ENCODE measurements at regions not wholly inside any gene's neighbourhood (a gene's known extent, or its start where the extent isn't known, plus 50 kb on each side); places are given as distances from the start of the nearest gene placed in this dataset.
"Not testable (repeated sequence)": the region's sequence is repeated elsewhere in the genome, so short reads cannot be mapped to it uniquely, and the experiment has no call there.

GRCh38 chr10:131831561-131831960, 69.2 kb upstream of the PPP2R2D start:
- CTCF ChIA-PET = no interaction called here
- POLR2A ChIA-PET = no interaction called here

GRCh38 chr10:131832056-131832685, 68.6 kb upstream of the PPP2R2D start:
- CTCF ChIA-PET = no interaction called here
- POLR2A ChIA-PET = no interaction called here

GRCh38 chr10:131833013-131833412, 67.8 kb upstream of the PPP2R2D start:
- POLR2A ChIA-PET = no interaction called here

GRCh38 chr10:131833446-131834080, 67.2 kb upstream of the PPP2R2D start:
- POLR2A ChIA-PET = no interaction called here

More at GRCh38 chr10:131833013-131833412, 67.8 kb upstream of the PPP2R2D start:
- CTCF ChIA-PET = no interaction called here

GRCh38 chr10:131834152-131834810, 66.5 kb upstream of the PPP2R2D start:
- CTCF ChIA-PET = no interaction called here
- POLR2A ChIA-PET = no interaction called here

More at GRCh38 chr10:131833446-131834080, 67.2 kb upstream of the PPP2R2D start:
- CTCF ChIA-PET = no interaction called here

GRCh38 chr10:131838966-131839742, 61.7 kb upstream of the PPP2R2D start:
- ChIA-PET POLR2A (no interaction called here), CTCF (no interaction called here)

GRCh38 chr10:131839880-131840787, 60.7 kb upstream of the PPP2R2D start:
- POLR2A ChIA-PET, CTCF ChIA-PET: not testable (repeated sequence)

GRCh38 chr10:131840788-131841118, 60.1 kb upstream of the PPP2R2D start:
- ChIA-PET CTCF (no interaction called here), POLR2A (no interaction called here)

GRCh38 chr10:131841131-131841660, 59.6 kb upstream of the PPP2R2D start:
- ChIA-PET POLR2A (no interaction called here), CTCF (no interaction called here)

- CTCF ChIA-PET = no interaction called here
- POLR2A ChIA-PET = no interaction called here
These were observed 59.1 kb upstream of the PPP2R2D start for GRCh38 chr10:131841661-131842139.

GRCh38 chr10:131842351-131843088, 58.3 kb upstream of the PPP2R2D start:
- ChIA-PET CTCF (interaction anchor here (1.1 kb wide), 1 partner anchor 32 kb away, joined by 5 read pairs; no protein-coding TSS in a partner anchor), POLR2A (no interaction called here)

GRCh38 chr10:131843089-131843595, 57.7 kb upstream of the PPP2R2D start:
- ChIA-PET CTCF (interaction anchor here (1.1 kb wide), 1 partner anchor 31 kb away, joined by 5 read pairs; no protein-coding TSS in a partner anchor), POLR2A (no interaction called here)

- ChIA-PET CTCF (no interaction called here), POLR2A (no interaction called here)
These were observed 56.9 kb upstream of the PPP2R2D start for GRCh38 chr10:131843881-131844284.

GRCh38 chr10:131844529-131845084, 56.2 kb upstream of the PPP2R2D start:
- POLR2A ChIA-PET = no interaction called here
- CTCF ChIA-PET = no interaction called here

- ChIA-PET CTCF (no interaction called here), POLR2A (no interaction called here)
These were observed 55.1 kb upstream of the PPP2R2D start for GRCh38 chr10:131845505-131846239.

- ChIA-PET POLR2A (no interaction called here), CTCF (no interaction called here)
These were observed 54.3 kb upstream of the PPP2R2D start for GRCh38 chr10:131846240-131847101.

Data from activated CD8-positive, alpha-beta memory T cell treated with anti-CD3 and anti-CD28 coated beads for 36 hours (primary cell).